ENCODE measurements at regions not wholly inside any gene's neighbourhood (a gene's known extent, or its start where the extent isn't known, plus 50 kb on each side); places are given as distances from the start of the nearest gene placed in this dataset.
"Not testable (repeated sequence)": the region's sequence is repeated elsewhere in the genome, so short reads cannot be mapped to it uniquely, and the experiment has no call there.

DNA sequence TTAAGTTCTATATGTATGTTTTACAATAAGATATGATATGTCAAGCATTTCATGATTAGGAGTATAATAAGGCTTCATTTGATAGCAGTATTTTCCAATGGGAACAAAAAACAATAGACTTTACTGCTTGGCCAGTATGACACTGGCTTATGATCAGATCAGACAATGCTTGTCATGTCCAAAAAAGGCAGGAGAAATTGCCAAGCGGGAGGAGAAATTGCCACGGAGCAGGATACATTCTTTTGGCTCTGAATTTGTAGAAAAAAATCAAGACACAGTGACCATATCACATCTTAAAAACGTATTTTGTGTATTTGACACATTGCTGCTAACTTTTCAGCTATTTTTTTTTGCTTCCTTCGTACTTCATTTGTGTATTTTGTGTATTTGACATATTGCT lies 404.1 kb downstream of the CNTNAP4 start:
- Histone ChIP-seq H3K9me3 (no peaks in the 10 kb centered on the region), H3K36me3 (ENCODE audit: low read depth) (no peaks in the 10 kb centered on the region), H3K4me1 (ENCODE audit: low read depth) (no peaks in the 10 kb centered on the region), H3K4me3 (no peak overlapping the region)
- ATAC-seq = no peak
- TF ChIP-seq, protein P1, sequence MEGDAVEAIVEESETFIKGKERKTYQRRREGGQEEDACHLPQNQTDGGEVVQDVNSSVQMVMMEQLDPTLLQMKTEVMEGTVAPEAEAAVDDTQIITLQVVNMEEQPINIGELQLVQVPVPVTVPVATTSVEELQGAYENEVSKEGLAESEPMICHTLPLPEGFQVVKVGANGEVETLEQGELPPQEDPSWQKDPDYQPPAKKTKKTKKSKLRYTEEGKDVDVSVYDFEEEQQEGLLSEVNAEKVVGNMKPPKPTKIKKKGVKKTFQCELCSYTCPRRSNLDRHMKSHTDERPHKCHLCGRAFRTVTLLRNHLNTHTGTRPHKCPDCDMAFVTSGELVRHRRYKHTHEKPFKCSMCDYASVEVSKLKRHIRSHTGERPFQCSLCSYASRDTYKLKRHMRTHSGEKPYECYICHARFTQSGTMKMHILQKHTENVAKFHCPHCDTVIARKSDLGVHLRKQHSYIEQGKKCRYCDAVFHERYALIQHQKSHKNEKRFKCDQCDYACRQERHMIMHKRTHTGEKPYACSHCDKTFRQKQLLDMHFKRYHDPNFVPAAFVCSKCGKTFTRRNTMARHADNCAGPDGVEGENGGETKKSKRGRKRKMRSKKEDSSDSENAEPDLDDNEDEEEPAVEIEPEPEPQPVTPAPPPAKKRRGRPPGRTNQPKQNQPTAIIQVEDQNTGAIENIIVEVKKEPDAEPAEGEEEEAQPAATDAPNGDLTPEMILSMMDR (IDR thresholded peaks at IDR 0.05) = no peak
- intact Hi-C loops (cut with DNase I, micrococcal nuclease) = no loop called here
- DNase-seq = no peak

DNA sequence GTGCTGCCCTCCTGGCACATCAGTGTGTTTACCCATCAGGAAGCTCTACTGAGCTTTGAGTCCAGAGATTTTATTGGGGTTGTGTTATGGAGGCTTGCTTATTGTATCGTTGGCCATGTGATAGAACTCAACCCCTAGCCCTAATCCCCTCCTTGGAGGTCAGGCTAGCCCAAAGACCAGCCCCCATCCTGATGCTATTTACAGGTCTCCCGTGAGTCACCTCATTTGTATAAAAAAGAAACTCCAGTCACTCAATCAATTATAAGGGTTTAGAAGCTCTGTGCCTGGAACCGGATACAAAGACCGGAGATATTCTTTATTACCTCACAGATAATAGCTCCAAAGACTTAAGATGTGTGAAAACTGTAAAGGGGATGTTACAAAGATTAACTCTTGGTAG lies 405.9 kb downstream of the CNTNAP4 start:
- intact Hi-C loops (cut with DNase I, micrococcal nuclease) = no loop called here
- Histone ChIP-seq H3K9me3 (no peaks in the 10 kb centered on the region), H3K4me3 (no peak overlapping the region), H3K4me1 (ENCODE audit: low read depth) (no peaks in the 10 kb centered on the region), H3K36me3 (ENCODE audit: low read depth) (no peaks in the 10 kb centered on the region)
- no peak for ATAC-seq
- TF ChIP-seq, protein P1 (IDR thresholded peaks at IDR 0.05) = no peak
- DNase-seq = no peak

DNA sequence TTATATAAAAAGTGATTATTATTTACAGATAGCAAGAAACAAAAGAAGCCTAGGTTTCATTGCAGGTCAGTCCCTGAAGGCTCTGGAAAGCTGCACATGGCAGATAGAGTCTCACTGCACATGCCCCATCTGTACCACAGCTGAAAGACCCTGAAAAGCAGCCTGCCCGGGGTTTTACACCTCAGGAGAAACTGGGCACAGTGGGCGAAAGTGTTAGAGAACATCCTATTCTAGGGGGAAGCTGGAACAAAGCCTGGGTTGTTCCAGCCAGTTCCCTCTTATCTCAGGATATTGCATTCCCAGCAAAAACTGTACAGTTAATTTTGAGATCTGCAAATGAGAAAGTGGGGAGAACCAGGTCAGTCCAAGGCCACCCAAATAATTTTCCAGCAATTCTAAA lies 419.7 kb downstream of the CNTNAP4 start:
- no peaks in the 10 kb centered on the region for H3K36me3 ChIP-seq (ENCODE audit: low read depth)
- intact Hi-C loops (cut with DNase I, micrococcal nuclease) = no loop called here
- TF ChIP-seq, protein P1 (IDR thresholded peaks at IDR 0.05) = no peak
- no peaks in the 10 kb centered on the region for H3K9me3 ChIP-seq
- H3K4me1 ChIP-seq (ENCODE audit: low read depth) = no peaks in the 10 kb centered on the region
- no peak for DNase-seq
- H3K4me3 ChIP-seq = no peak overlapping the region
- no peak for ATAC-seq

DNA sequence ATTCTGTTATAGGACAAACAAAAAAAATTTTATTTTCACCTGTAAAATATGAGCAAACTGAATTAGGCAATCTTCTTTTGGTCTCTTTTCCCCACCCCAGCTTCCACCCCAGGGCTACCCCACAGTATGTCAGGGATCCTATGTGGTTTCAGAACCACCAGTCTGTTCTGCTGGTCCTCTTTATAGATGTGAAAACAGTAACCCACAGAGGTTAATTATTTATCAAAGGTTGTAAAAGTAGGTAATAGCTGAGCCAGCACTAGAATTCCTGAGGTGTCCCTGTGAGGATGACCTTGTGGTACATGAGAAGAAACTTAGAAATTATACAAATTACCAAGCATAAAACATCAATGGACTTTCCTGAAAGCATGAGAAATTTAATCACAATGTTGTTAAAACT lies 428.7 kb downstream of the CNTNAP4 start:
- Histone ChIP-seq H3K36me3 (ENCODE audit: low read depth) (no peaks in the 10 kb centered on the region), H3K4me1 (ENCODE audit: low read depth) (no peaks in the 10 kb centered on the region), H3K9me3 (no peaks in the 10 kb centered on the region), H3K4me3 (no peak overlapping the region)
- DNase-seq (no peak), ATAC-seq (no peak)
- intact Hi-C loops (cut with DNase I, micrococcal nuclease) = no loop called here
- TF ChIP-seq, protein P1 (IDR thresholded peaks at IDR 0.05) = no peak

DNA sequence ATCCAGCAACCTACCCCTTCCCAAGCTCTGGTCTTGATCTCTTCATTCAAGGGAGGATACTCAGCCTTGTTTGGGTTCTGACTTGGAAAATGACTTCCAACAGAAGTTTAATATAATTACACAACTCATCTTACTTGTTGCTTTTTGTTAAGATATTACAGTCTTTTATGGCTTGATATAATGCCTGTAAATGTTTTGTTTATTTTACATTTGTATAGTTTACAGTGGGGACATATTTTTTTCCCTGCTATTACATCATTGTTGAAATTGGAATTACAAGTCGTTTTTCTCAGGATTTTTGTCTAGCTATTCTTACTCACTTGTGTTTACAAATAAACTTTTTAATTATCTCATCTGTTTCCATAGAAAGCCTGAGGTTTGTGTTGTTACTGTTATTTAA lies 436.0 kb downstream of the CNTNAP4 start:
- TF ChIP-seq, protein P1 (IDR thresholded peaks at IDR 0.05) = no peak
- Histone ChIP-seq H3K9me3 (no peaks in the 10 kb centered on the region), H3K4me3 (no peak overlapping the region), H3K4me1 (ENCODE audit: low read depth) (no peaks in the 10 kb centered on the region), H3K36me3 (ENCODE audit: low read depth) (no peaks in the 10 kb centered on the region)
- DNase-seq = no peak
- no peak for ATAC-seq
- intact Hi-C loops (cut with DNase I, micrococcal nuclease) = no loop called here

DNA sequence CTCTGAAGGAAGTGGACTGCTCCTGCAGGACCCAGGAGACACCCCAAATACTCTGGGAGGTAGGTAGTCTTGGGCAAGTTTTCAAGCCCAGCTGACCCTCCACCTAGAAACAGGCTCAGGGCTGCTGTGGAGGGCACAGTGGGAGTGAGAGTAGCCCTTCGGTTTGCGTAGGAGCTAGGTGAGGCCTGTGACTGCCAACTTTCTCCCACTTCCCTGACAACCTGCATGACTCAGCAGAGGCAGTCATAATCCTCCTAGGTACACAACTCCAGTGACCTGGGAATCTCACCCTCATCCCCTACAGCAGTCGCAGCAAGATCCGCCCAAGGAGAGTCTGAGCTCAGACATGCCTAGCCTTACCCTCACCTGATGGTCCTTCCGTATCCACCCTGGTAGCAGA lies 439.1 kb downstream of the CNTNAP4 start:
- DNase-seq; H3K36me3 ChIP-seq (ENCODE audit: low read depth); H3K9me3 ChIP-seq; intact Hi-C loops (cut with DNase I, micrococcal nuclease); H3K4me3 ChIP-seq; H3K4me1 ChIP-seq (ENCODE audit: low read depth); ATAC-seq: not testable (repeated sequence)
